GM10266 (cell line): ENCODE measurements at regions not wholly inside any gene's neighbourhood (a gene's known extent, or its start where the extent isn't known, plus 50 kb on each side); places are given as distances from the start of the nearest gene placed in this dataset.
"Not testable (repeated sequence)": the region's sequence is repeated elsewhere in the genome, so short reads cannot be mapped to it uniquely, and the experiment has no call there.

ENCODE experiments used
- DNase-seq: peaks from one replicate; pipeline ENCODE4 v3.0.0; 2012; ENCODE audit errors: extremely low spot score
- CTCF ChIP-seq: IDR thresholded peaks from 2 replicates; pipeline ENCODE4 v1.5.1; 2012; ENCODE audit warnings: mild to moderate bottlenecking, low read depth; ENCODE audit not compliant: control insufficient read depth, insufficient read depth; ENCODE audit errors: missing control alignments

- no peak for TF ChIP-seq CTCF
- DNase-seq: no peak
Measured at GRCh38 chr12:127829281-127830064, 437.5 kb upstream of the TMEM132C start.

DNA sequence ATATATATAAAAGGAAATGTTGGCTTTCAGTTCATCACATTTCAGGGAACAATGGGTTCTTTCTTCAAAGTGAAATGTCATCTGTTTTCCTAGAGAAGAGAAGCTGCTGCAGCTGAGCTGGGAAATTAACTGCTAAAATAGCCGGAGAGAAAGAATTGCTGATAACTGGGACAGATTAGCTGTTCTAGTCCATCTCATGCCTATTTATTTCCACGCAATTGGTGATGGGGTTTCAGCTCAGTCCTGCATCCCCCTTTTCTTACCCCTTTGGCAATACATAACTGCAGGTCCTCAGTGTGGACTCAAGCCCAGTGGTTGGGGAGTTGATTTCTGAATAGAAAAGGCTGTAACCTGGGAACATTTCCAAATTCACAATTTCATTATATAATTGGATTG, 436.9 kb upstream of the TMEM132C start:
- no peak for TF ChIP-seq CTCF
- no peak for DNase-seq

DNA sequence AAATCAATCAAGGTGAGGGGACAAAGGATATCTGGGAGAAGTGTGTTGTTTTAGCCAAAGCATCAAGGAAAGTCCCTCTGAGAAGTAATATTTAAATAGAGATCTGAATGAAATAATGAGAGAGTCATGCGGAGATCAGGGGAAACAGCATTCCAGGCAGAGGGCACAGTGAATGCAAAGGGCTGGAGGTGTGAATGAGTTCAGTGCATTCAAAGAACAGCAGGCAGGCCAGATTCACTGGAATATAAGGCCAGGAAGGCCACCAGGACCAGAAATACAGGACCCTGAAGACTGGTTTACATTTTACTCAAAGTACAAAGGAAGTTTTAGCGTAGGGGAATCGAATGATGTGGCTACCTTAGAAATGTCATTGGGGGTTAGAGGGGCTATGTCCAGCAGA, 436.2 kb upstream of the TMEM132C start:
- no peak for TF ChIP-seq CTCF
- DNase-seq: no peak

- TF ChIP-seq CTCF: no peak
Measured at GRCh38 chr12:127832172-127832571, 434.8 kb upstream of the TMEM132C start.

GRCh38 chr12:127836802-127837201, 430.2 kb upstream of the TMEM132C start:
- DNase-seq: not testable (repeated sequence)

More at GRCh38 chr12:127832172-127832571, 434.8 kb upstream of the TMEM132C start:
- no peak for DNase-seq

GRCh38 chr12:127857661-127858060, 409.3 kb upstream of the TMEM132C start:
- no peak for TF ChIP-seq CTCF
- DNase-seq: no peak

- no peak for TF ChIP-seq CTCF
- DNase-seq: no peak
Measured at GRCh38 chr12:127860536-127860935, 406.4 kb upstream of the TMEM132C start.

DNA sequence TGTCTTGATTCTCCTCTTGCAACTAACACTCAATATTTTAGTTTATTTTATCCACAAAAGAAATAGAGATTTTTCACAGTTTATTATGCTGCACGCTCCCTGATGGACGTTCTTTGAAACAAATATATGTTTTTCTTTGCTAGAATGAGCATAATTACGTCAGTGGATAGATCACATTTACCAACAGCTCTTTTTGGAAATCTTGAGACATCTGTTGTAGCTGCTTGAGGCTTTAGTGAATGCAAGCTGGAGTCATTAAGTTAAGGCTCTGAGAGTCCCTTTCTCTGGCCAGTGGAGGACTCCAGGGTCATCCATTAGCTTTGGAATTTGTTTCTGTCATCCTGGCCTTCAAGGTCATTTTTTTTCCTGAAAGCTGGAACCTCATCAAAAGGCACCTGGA, 405.6 kb upstream of the TMEM132C start:
- no peak for TF ChIP-seq CTCF
- no peak for DNase-seq
